ENCODE measurements at regions not wholly inside any gene's neighbourhood (a gene's known extent, or its start where the extent isn't known, plus 50 kb on each side); places are given as distances from the start of the nearest gene placed in this dataset.

GRCh38 chrX:113192418-113192817, 351.8 kb upstream of the AMOT start (continued):
- TF ChIP-seq ARID4A (CRISPR knock-in tag; IDR thresholded peaks at IDR 0.05; ENCODE audit: borderline replicate concordance), result no peak
- no peak for TF ChIP-seq NFKBIZ (CRISPR knock-in tag; IDR thresholded peaks at IDR 0.05)
- TF ChIP-seq NAIF1 (CRISPR knock-in tag; IDR thresholded peaks at IDR 0.05; ENCODE audit: borderline replicate concordance), result no peak
- TF ChIP-seq ZNF644 (CRISPR knock-in tag; IDR thresholded peaks at IDR 0.05; ENCODE audit: low read depth), result no peak
- TF ChIP-seq ELK4 (CRISPR knock-in tag; IDR thresholded peaks at IDR 0.05; ENCODE audit: borderline replicate concordance), result no peak

- H3K27me3 ChIP-seq (ENCODE audit: control insufficient read depth in 1 of 2, insufficient read depth in 2 of 2, low read length in 2 of 2), result no peaks in the 10 kb centered on the region
- H2AFZ ChIP-seq (ENCODE audit: low read length), result no peak overlapping the region
- H3K36me3 ChIP-seq (replicated peaks in 1 of 2; ENCODE audit: control insufficient read depth in 1 of 2, insufficient read depth in 2 of 2, low read length in 2 of 2), result no peaks in the 10 kb centered on the region
- TF ChIP-seq DBP (CRISPR knock-in tag; IDR thresholded peaks at IDR 0.05; ENCODE audit: not compliant biosample characterization) (no peak), CTCF (CRISPR knock-in tag; IDR thresholded peaks at IDR 0.05) (peak; percentile 5; the same call in 1 of the 2 replicates), ZNF574 (CRISPR knock-in tag; IDR thresholded peaks at IDR 0.05) (peak; percentile 48; the same call in 1 of the 2 replicates)
- WGBS (ENCODE audit: low lambda C conversion rate), result 90% methylated on average over 2 of the region's 8 CpGs
- H3K4me2 ChIP-seq (ENCODE audit: low read depth, low read length), result no peak overlapping the region
- DNase-seq (ENCODE audit: low spot score) (no peak), ATAC-seq (no peak), FAIRE-seq (no peak)
- POLR2A ChIA-PET, result no interaction called here
- no peak overlapping the region for H3K9ac ChIP-seq (ENCODE audit: insufficient read depth, low read depth, low read length)
- CTCF ChIA-PET (ENCODE audit: low intra/inter-chr PET ratio, low total read pairs), result no interaction called here
- H3K9me3 ChIP-seq (ENCODE audit: low read length), result no peaks in the 10 kb centered on the region
- H3K4me1 ChIP-seq (ENCODE audit: insufficient read depth, low read length), result no peaks in the 10 kb centered on the region
- no peak overlapping the region for H3K4me3 ChIP-seq (replicated peaks in 1 of 3; ENCODE audit: insufficient read depth in 1 of 3, low read depth in 2 of 3, low read length in 3 of 3)
- intact Hi-C loops (cut with micrococcal nuclease; ENCODE audit: unreplicated experiment), result no loop called here
- no peak overlapping the region for H3K27ac ChIP-seq (ENCODE audit: extremely low read length, insufficient read depth, low read length)
- H4K20me1 ChIP-seq (ENCODE audit: insufficient read depth, low read length), result no peaks in the 10 kb centered on the region
- no TSS peak for BruUV-seq (replicated peaks)
- H3K79me2 ChIP-seq (ENCODE audit: insufficient read depth, low read length), result no peaks in the 10 kb centered on the region
- in situ Hi-C loops (cut with HindIII; ENCODE audit: extremely low pct_ligation_motif_present, low pct_unique_long_range_greater_than_20kb), result no loop called here
These were observed 316.9 kb upstream of the AMOT start for GRCh38 chrX:113157496-113157895.
